HT-29 (cell line): ENCODE measurements at regions not wholly inside any gene's neighbourhood (a gene's known extent, or its start where the extent isn't known, plus 50 kb on each side); places are given as distances from the start of the nearest gene placed in this dataset.

Experiments
- DNase-seq: peaks from one replicate; pipeline ENCODE4 v3.0.0-alpha.2; 2015; ENCODE audit warnings: low spot score

DNA sequence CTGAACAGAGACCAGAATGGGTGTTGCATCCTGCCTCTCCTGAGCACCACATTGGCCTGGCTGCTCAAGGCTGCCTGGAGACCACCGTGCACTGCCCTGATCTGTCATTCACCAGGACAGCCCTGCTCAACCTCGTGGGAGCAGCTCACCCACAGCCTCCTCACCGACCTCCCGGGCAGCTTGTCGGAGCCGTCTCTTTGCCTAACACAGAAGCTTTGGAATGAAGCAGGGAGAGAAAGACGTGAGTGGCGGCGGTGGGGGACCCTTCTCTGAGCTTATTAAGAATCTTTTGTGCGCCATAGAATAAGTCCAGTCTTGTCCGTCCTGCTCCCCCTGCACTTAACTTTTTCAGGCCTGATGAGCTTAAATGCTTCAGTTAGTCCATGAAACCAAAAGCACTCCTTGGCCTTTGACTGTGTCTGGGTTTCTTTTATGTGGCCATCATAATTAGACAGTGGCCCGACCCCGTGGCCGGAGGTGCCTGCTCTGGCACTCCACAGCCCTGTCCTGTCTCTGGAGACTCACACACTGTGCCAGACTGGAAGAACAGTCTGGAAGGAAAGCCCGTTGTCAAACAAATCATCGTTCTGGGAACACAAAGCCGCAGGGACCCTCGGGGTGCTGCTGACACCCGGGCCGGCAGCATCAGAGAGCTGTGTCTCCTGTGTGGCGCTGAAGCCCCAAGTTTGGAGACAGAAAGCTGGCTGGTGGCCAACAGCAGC, 192.8 kb downstream of the BCOR start:
- DNase-seq, result no peak

DNA sequence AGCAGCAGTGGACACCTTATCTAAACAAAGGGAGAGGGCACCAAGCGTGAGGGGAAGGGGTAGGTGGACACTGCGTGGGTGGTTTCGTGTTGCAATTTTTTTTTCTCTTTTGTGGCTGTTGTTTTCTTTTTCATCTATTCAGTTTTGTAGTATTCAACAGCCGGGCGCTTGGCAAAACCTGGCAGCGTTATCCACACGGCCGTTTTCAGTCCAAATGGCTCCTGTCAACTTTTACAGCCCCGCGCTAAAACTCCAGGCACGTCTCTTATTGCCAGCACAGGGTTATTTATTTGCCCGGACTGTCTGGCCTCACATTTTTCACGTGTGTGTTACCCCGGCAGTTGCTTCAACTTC, 192.2 kb downstream of the BCOR start:
- no peak for DNase-seq

DNA sequence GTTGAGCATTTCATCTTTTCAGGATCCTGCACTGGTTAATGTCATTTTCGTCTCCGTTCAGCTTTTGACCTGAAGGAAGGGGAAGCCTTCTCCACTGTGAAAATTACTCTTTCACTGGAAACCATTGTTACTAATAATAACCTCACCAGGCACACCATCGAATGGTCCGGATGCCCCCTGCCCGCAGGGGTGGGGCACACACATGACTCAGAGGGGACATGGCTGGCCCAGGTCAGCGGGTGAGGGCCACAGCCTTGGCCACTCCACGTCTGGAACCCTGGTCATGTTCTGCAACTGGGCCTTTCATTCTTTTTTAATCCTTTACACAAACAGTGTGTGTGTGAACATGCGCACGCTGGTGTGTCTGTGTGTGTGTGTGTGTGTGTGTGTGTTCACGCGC, 191.8 kb downstream of the BCOR start:
- no peak for DNase-seq

DNA sequence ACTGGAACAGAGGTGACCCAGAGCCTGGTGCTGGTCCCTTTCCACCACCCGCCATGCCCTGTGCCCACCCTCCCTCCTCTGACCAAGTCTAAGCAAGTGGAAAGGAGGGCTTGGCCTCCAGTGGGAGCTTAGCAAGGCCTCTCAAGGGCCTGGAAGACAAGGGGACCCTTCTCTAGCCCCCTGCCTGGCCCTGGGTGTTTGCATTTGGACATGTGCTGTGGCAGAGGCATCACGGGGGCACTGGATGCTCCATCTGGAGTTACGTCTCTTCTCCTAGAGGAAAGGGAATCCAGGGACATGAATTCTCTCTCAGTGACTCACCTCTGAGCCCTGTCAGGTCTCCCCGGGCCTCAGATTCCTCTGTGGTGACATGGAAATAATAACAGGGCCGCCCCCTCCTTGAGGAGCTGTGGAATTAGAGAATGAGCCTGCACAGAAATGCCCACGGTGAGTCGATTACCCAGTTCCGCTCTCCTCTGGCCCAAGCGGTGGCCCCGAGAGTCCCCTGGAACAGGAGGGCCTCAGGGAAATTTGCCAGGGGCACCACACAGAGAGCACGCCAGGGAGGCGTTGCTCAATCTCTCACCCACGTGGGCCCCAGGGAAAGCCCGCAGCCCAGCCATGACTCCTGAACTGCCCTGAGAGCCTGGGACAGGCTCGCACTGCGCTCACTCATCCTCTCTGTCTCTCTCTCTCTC, 189.6 kb downstream of the BCOR start:
- DNase-seq, result peak; percentile 17

DNA sequence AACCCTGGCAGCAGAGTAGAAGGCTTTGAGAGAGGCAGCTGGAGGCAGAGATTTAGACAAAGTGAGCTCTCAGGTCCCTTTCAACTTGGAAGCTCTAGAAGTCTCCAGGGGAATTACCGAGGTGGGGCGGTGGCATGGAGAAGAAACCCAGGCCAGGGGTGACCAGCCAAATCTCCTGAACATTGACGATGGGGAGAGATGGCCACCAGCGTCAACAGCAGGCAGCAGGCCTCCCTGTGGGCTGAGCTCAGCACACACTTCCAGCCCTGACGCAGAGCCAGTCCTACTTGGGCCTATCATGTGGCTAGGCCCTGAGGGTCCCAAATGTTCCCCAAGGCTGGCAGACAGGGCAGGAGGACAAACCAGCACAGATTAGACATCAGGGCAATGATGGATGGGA, 187.8 kb downstream of the BCOR start:
- no peak for DNase-seq

DNA sequence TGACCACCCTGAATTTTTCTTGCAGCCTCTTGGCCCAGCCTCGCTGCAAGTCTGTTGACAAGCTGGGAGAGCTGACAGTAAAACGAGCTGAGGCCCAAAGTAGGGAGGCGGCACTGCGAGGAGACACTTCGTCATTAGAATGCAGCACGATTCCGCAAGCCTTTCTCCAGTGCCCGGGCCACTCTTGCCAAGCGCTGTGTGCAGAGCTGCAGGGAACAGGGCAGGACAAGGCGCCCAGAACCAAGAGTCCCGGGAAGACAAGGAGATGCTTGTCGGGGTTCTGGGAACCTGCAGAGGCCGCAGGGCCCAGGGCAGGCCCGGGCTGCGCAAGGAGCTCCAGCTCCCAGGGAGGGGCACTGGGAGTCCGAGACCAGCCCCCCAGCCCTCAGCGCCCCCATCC, 187.1 kb downstream of the BCOR start:
- no peak for DNase-seq

DNA sequence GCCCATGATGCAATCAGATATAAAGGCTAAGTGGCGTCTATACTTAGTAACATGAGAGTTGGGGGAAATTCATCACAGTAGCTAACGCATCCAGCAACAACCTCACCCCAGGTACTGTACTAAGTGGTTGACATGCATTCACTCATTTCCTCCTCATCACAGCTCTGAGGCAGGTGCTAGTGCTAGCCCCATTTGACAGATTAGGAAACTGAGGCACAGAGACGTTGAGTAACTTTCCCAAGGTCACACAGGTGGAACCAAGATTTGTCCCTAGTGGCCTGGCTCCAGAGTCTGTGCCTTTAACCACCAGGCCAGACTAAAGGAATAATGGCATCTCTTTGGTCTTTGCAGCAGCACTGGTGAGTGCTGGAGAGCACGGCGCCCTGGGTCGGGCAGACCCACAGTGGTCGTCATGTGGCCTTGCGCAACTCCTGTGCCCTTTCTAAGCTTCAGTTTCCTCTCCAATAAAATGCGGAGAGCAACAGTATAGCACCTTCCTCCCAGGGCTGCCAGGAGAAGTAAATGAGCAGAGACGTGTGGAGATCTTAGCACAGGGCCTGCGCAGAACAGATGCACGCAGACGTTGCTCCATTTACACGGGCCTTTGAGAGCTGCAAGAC, 186.4 kb downstream of the BCOR start:
- DNase-seq, result no peak

DNA sequence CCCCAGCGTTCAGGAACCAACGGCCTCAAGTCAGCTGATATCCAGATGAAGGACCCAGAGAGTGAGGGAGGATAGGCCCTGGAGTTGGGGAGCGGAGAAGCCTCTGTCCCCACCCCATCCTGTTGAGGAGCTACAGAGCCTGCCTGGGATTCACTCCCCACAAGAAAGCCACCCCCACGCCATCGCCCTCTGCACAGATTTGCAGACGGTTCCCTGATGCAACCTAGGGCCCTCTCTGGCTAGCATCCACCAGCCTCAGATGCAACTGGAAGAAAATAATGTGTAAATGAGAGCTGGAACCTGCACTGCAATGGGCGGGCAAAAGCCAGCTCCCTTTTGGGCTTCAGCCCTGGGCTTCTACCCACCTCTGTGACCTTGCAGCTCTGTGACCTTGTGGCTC, 185.6 kb downstream of the BCOR start:
- no peak for DNase-seq

DNA sequence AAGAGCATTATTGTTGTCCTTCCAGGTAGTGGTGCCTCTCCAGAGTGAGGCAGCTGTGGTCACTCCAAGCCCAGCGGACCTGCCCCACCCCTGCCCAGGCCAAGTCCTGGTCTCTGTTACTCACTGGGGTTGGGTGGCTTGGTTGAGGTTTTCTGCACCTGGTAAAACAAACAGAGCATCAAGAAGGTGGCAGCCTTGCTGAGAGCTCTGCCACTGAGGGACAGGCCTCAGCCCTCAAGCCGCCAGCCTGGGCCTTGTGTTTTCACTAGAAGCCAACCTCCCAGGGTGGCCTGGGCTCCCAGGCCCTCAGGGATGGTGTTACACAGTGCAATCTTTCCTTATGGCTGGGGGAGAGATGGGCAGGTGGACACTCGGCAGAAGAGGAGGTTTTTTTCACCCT, 182.7 kb downstream of the BCOR start:
- no peak for DNase-seq

DNA sequence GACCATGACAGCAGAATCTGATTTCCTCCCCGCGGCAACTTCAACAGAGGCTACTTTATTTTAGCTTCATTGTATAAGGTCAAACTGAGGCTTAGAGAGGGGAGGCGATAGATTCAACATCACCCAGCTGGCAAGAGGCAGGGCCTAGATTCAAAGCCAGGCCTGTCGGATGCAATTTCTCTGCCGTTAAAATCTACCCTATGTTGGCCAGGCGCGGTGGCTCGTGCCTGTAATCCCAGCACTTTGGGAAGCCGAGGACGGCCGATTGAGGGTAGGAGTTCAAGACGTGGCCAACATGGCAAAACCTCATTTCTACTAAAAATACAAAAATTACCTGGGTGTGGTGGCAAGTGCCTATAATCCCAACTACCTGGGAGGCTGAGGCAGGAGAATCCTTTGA, 182.2 kb downstream of the BCOR start:
- no peak for DNase-seq

DNA sequence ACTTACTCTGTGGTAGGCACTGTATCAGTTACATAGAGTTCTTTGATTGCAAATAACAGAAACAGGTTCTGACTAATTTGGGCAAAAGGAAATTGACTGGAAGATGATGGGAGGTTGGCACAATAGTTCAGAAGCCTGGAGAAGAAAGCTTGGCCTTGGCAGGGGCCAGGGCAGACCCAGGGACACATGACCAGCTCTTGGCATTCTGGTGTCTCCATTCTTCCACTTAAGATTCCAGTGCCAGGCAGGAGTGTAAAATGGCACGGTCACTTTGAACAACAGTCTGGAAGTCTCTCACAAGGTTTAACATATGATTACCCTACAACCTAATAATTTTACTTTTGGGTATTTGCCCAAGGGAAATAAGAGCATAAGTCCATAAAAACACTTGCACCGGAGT, 175.9 kb downstream of the BCOR start:
- no peak for DNase-seq

DNA sequence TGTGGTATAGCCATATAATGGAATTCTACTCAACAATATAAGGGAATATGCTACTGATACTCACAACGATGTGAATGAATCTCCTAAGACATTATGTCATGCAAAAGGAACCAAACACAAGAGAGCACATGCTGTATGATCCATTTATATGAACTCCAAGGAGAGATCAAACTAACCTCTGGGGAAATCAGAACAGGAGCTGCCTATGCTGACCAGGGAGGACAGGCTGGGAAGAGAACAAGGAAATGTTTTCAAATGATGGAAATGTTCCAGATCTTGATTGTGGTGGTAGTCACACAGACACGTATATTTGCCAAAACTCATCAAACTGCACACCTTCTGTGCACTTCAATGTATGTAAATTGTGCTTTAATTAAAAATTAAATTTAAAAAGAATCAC, 175.3 kb downstream of the BCOR start:
- DNase-seq, result no peak

DNA sequence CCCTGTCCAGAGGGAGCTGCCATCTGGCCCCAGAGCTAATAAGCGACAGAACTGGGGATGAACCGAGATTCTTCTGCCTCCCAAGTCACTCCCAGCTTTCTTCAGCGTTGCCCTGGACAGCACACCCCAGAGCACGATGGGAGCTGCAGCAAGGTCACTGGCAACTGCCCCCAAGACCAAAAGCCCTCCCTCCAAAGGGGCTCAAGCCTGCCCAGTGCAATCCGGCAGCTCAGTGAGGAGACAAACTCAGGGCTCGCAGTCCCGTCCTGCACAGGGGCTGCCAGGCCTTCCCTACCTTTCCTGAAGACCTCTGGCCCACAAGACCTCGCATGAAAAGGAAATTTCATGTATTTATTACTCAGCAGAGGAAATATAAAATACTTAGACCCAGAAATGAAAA, 174.8 kb downstream of the BCOR start:
- DNase-seq, result no peak

DNA sequence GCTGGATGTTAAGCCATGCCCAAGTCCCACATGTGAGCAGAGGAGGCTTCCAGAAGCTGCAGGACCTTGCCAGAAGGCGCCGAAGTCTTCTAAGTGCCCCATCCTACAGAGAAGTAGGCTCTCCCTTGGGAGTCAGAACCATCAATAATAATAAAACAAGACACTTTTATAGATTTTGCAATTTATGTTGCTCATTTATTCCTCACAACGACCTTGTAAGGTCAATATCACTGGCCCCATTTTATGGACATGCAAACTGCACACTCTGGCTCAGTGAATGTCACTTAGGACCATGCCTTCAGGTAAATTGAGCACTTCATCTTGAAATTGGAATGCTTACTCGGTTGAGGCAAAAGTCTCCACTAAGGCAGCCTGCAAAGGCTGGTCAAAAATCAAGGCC, 170.4 kb downstream of the BCOR start:
- no peak for DNase-seq

DNA sequence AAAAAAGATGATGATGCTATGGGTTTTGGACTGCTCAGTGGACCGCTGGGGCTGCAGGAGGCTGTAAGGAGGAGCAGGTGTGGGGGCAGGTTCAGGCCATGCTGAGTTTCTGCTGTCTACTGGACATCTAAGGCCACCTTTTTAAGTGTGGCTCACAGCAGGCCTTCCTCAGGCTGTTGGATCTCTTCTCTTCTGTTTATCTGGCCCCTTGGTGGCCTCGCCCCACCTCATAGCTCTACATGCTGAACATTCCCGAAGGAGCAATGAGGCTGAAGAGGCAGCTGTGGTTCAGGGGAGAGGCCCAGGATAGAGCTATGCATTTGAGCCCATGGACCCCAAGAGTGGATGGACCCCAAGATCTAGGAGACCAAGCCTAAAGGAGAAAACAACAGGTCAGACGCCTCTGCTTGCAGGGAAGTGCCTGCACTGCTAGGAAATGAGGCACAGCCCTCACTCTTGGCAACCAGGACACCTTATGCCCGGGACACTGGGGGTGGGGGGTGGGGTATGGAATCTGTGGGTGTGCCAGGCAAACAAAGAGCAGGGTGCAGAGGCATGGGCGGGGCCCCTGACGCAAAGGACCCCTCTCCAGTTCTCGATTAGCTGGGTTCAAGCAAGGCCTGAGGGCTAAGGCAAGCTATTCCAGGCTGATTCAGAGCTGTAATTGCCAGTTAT, 168.9 kb downstream of the BCOR start:
- no peak for DNase-seq

DNA sequence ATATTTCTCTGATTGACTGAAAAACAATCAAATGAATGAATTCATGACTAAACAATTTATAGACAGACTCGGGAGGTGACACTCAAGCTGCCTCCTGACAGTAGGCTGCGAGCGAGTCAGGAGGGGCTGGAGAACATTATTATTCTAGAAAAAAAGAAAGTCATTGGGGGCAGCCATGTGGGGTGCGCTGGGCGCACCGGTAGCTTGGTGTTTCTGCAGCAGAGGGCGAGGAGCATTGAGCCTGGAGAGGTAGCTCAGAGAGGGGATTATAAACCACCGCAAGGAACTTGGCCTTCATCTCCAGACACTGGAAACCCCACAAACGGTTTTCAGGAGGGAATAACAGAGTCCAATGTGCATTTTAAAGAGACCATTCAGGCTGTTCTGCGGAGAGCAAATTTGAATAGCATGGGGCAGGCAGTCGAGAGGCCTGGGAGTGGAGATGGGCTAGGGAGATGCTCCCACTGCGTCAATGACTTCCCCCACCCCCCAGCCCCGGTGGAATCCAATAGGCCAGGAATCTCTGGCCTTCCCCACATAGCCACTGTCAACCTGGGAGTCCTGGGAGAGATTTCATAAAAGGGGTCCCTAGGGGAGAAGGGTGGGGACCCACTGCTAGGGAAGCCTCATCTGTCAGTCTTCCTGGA, 168.3 kb downstream of the BCOR start:
- no peak for DNase-seq

DNA sequence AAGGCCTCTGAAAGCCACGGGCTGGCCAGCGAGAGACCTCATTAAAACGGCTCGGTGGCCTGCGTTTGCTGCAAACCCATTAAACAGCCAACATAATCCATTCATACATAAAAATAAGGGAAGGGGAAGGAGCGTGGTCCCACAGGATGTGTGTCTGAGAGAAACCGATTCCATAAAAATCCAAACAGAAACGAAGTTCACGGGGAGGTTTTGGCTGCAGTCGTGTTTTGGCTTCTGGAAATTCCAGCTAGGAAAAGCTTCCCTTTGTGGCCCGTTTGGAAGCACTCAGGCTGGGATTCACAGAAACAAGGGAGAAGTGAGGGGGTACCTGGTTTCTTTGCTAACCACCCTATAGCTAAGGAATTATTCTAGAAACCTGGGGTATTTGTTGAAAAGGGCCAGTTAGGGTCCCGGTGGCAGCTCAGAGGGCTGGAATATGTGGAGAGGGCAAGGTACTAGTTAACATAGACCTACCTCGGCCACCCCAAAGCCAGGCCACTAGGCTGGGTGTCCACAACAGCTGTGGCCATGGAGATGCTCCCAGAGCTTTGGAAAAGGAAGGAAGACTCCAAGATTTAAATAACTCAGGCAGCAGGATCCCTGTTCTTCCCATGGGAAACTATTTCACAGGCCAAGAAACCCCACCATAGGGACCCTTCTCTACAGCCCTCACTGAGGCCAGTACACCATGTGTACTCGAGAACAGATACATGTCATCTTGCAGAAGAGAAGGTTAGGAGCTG, 166.8 kb downstream of the BCOR start:
- no peak for DNase-seq

DNA sequence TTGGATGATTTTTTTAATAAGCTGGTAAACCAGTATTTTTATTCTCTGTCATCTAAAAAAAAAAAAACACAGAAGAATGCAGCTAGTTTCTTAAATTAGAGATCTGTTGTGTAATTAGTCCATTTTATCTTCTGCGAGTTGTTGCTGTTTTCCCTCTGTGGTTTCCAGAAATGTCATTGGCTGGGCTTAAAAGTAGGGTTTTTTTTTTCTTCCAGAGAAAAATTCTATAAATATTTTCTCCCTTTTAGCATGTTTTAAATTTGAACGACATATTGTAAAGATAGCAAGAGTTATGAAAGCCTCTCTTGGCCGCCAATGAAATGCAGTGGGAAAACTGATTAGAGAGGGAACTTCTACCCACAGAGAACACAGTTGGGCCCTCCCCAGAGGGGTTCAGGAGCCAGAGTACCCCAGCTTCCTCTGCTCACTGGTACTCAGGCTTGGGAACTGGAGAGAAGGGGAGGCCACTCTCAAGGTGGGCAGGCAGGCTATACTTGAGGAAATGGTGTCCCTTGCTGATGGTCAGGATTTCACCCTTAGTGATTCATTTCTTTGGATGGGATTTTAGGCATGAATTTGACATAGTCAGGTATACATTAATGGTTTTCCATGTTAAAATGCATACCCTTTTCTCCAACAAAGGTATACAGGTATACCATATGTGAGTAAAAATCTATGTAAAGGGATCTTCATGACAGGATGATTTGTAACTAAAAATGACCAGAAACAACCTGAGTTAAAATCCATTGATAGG, 166.1 kb downstream of the BCOR start:
- no peak for DNase-seq

DNA sequence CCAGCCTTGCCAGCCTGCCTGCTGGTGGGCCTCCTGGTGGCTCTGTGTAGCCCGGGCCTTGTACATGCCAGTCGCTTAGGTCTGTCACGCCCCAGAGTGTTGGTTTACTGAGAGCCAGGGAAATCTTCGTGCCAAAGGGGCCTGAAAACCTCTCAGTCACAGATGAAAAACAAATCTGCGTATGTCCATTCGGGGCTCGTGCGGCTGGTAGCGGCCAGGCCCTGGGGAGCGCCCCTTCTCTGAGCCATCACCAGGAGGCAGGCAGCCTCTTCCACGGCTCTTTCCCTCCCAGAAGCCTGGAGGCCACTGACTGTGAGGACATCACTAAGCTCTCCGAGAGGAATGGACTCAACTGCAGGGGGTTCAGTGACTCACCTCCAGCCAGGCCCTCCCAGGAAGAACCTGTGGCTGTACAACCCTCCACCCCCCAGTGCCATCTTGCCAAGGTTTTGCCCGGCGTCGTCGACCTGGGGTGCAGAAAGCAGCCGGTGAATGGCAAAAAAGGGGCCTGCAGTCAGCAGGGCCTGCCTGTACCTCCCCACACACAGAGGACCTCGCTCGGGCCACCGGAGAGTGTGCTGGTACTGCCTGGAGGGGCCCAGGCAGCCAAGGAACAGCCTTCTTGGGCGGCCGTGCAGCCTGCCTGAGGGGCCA, 162.2 kb downstream of the BCOR start:
- DNase-seq, result no peak
